ENCODE measurements at regions not wholly inside any gene's neighbourhood (a gene's known extent, or its start where the extent isn't known, plus 50 kb on each side); places are given as distances from the start of the nearest gene placed in this dataset.
A peak's percentile ranks its signal among the peaks of the same experiment; 100 is the strongest.
"Not testable (repeated sequence)": the region's sequence is repeated elsewhere in the genome, so short reads cannot be mapped to it uniquely, and the experiment has no call there.

DNA sequence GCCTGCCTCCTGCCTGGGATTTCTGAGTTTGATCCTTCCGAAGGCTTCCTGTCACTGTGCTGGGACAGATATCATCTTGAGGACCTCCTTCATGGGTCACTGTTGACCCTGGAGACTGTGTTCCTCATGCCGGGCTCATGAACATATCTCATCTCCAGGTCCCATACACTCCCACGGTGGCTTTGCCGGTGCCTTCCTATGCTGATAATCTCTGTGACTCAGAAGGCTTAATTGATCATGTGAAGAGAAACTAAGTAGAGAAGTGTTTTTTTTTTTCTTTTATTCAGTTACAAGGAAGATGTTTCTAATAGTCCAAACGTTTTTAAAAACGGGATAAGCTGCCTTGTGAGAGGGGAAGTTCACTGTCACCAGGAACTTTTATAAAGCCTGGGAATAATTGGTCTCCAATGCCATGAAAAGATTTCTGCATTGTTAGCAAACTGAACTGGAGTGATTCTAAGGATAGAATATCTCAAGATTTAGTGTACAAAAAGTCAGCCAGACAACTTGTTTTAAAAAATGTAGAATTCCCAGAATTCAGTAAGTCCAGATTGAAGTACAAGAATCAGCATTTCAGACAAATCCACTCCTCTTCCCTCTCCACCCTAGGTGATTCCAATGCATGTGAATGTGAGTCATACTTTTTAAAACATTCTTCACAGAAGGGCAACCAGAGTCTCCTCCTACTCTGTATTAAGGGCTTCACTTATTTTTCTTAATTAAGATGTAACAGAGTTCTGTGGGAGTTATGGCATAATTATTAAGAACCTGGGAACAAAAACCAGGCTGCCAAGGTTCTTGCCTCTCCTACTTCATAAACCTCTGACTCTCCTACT, 139.8 kb upstream of the LGR5 start:
- no peak for DNase-seq

DNA sequence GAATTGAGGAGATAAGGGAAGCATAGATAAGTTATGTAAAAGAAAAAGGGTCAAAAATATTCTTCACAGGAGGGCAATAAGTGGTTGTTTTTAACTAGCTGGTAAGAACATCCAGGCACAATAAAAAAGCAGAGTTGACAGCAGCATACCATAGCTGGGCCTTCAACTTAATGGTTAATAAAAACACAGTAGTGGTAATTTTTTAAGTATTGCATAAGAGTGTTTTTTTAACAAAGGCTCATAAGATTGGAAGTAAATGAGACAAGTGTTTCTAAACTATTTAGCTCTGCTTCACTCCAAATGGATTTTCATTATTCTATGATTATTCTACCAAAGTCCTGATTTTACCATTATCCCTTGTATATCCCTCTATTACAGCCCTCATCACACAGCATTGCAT, 140.1 kb upstream of the TSPAN8 start:
- DNase-seq, result no peak

DNA sequence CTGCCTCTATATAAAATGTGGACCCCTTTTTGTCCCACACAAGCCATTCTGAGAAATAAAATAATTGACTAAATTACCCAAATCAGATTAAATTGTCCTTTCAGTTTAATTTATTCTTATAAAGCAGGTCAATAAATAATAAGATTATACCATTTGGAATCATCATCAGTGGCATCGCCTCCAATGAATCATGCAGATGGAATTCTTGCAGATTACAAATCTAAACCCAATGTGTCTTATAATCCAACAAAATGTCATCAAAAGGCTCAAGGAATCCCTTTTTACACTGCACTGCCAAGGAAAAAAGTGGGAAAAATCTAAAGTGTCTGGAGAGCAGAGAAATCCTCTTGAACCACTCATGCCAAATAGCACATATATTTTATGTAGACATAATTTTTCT, 138.2 kb upstream of the TSPAN8 start:
- no peak for DNase-seq

DNA sequence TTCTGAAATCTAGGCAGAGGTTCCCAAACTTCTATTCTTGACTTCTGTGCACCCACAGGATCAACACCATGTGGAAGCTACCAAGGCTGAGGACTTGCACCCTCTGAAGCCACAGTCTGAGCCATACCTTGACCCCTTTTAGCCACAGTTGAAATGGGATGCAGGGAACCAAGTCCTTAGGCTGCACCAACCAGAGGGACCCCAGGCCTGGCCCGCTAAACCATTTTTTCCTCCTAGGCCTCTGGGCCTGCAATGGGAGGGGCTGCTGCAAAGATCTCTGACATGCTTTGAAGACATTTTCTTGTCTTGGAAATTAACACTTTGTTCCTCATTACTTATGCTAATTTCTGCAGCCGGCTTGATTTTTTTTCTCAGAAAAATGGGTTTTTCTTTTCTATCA, 133.9 kb upstream of the TSPAN8 start:
- no peak for DNase-seq

DNA sequence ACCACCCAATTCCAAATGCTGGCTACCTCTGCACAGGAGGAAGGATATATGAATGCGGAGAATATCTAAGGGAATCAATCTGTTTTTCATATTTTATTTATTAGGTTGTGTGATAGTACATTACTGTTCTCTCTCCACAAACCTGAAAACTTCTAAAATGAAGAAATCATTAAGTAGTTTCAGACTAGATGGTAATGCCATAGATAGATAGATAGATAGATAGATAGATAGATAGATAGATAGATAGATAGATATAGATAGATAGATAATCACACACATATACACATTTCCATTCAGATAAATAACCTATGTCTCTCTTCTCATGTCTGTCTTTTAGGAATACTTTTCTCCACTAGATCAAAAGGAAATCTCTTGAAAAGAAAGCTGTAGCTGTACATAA, 126.1 kb upstream of the TSPAN8 start:
- DNase-seq, result no peak

DNA sequence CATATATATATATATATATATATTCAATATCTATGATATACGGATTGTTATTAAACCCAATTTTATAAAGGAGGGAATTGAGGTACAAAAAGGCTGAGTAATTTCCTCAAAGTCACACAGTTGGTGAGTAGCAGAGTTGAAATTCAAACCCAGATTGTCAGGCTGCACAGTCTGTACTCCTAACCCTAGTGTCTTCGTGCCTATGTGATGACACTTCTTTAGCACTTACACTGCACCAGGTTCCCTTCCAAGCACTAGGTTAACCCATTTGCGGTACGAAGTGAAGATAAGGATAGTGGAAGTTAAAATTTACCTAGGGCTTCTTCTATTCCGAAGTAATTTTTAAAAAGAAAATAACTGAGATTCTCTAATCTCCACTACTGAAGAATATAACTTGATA, 125.1 kb upstream of the TSPAN8 start:
- DNase-seq, result no peak

DNA sequence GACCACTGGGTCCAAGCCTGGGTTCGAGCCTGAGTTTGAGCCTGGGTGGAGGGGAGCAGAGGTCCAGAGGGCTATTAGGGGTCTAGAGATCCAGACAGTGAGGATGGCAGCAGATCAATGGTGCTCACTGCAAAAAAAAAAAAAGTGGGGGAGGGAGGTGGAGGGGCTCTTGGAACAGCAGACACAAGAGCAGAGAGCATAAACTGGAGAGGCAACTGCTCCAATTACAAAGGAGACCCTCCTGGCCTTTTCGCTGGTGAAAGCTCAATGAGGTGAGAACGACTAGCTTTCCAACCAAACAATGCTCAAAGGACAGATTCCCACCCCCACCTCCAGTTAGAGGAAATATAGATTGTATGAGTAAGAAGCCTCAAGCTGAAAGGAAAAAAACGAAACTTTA, 124.2 kb upstream of the TSPAN8 start:
- no peak for DNase-seq

DNA sequence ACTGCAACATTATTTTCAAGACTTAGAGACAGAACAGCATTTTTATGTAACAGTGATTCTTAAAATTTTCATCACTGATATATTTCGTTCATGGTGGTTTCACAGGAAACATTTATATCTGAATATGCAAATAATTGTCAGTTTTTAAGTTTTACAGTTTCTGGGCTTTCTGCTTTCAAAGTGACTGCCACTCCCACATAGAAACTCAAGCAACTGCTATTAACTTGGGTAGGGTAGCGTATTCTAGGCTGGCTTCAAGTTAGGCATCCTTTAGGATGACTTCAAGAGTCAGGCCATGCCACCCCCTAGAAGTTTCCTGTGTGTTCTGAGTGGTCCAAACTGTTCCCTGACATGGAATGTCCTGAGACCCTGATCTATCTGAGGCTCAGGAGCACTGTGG, 123.6 kb upstream of the TSPAN8 start:
- no peak for DNase-seq

DNA sequence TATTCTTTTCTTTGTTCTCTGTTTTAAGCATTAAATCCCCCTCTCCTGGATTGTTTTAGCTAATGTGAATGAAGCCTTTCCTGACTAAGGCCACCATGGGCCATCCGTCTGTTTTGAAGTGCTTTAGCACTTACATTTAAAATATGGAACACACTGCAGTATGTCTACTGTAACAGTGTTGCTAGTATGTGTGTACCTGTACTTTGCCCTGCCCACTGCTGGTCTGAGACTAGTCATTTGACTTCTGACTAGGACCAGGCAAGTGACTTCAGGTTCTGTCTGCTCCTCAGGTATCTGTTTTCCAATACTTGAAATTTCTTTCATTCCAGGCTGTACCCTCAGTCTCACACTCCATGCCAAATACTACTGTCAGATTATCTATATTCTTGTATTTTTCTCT, 120.1 kb upstream of the TSPAN8 start:
- DNase-seq, result no peak

DNA sequence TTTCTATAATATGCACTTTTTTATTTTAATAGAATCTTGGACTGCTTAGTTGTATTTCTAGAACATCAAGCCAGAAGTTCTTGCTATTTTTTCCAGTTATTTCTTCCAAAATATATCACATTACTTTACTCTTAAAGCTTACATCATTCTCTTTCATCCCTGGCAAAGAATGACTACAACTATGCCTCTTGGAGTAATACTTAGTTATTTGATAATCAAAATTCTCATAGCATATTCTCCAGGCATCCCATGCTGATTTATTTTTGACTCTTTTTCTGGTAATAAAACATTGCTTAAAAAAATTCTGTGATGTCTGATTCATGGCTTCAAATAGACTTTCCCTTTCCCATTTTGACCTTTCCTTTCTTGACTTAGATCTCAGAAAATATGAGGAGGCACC, 118.7 kb upstream of the TSPAN8 start:
- no peak for DNase-seq

DNA sequence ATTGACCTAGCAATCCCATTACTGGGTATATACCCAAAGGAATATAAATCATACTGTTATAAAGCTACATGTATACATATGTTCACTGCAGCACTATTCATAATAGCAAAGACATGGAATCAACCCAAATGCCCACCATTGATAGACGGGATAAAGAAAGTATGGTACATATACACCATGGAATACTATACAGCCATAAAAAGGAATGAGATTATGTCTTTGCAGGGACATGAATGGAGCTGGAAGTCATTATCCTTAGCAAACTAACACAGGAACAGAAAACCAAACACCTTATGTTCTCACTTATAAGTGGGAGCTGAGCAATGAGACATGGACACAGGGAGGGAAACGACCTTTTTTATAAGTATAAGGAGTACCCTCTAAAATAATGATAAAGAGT, 113.0 kb upstream of the TSPAN8 start:
- DNase-seq, result not testable (repeated sequence)

DNA sequence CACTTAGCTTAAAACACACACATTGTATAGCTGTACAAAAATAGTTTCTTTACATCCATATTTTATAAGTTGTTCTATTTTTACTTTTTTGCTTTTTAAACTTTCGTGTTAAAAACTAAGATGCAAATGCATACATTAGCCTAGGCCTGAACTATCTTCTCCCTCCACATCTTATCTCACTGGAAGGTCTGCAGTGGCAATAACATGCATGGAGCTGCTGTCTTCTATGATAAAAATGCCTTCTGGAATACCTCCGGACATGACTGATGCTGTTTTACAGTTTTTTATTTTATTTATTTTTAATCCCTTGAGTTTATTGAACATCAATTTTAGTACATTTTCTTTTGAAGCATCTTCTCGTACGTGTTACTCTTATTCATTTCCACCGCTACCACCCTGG, 112.3 kb upstream of the TSPAN8 start:
- DNase-seq, result no peak

DNA sequence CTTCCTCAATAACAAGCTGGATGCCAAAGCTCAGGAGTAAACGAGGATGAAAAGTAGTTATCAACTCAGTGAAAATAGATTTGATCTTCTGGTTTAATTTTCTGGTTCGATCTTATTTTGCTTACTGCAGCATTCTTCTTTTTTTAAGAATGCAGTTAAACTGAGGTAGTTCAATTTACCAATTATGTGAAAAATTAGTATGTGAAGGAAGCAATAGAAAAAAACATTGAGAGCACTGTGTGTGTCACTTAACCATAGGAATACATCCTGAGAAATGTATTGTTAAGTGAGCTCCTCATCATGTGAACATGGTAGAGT, 111.4 kb upstream of the TSPAN8 start:
- no peak for DNase-seq

DNA sequence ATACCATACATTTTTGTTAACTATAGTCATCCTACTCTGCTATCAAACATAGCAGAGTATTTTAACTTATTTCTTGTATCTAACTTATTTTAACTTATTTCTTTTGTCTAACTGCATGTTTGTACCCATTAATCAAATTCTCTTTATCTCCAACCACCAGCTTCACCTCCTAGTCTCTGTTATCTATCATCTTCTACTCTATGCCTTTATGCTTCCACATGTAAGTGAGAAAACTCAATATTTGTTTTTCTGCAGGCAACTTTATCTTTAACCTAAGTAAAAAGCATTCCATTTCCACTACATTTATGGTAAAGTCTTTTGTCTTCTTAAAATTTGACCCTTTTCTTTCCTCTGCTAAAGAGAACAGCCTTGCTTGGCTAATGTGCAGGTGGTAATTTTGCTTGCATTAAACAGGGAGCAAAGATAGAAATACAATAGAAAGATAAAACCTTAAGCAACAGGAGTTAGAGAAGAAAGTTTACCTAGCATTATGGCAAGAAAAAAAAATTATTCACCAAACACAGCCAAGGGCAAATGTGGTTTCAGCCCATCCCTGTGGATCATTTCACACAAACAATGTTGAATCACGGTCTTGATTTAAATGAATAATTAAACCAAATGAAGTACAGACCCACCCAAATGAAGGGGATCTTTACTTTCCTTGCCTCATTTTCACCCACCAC, 110.9 kb upstream of the TSPAN8 start:
- DNase-seq, result no peak

DNA sequence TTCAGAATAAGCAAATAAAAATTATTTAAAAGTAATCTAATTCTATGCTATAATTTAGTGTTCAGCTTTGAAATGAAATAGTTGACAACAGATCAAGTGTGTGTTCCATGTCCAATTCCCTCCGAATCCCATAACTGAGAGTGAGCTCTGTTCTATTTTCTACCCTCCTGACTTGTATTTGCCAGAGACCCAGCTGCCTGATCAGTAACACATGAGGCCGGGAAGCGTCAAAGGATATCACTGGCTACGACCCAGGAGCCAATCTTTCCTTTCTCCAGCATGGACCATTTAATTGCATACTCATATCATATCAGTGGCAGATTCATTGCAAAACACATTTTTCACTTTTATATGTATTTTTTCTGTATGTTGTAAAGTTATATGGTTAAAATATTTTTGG, 108.8 kb upstream of the TSPAN8 start:
- DNase-seq, result peak; percentile 60

DNA sequence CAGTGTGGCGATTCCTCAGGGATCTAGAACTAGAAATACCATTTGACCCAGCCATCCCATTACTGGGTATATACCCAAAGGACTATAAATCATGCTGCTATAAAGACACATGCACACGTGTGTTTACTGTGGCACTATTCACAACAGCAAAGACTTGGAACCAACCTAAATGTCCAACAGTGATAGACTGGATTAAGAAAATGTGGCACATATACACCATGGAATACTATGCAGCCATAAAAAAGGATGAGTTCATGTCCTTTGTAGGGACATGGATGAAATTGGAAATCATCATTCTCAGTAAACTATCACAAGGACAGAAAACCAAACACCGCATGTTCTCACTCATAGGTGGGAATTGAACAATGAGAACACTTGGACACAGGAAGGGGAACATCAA, 107.9 kb upstream of the TSPAN8 start:
- DNase-seq, result not testable (repeated sequence)

DNA sequence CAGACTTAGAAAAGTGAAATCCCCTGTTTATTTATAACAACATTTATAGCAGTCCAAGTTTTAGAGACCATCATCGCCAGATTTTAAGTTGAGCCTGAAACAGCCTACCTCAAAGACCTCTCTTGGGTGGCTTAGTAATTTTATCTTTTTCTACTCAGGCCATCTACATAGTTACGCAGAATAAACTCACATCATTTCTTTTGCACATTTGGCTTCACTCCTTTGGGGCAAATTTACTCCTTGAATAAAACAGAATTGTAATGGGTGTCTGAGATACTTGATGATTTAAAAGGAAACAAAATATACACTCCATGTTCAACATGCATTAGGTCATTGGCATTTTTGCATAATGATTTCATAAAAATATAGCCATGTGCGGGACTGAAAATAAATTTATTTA, 104.7 kb upstream of the TSPAN8 start:
- no peak for DNase-seq

DNA sequence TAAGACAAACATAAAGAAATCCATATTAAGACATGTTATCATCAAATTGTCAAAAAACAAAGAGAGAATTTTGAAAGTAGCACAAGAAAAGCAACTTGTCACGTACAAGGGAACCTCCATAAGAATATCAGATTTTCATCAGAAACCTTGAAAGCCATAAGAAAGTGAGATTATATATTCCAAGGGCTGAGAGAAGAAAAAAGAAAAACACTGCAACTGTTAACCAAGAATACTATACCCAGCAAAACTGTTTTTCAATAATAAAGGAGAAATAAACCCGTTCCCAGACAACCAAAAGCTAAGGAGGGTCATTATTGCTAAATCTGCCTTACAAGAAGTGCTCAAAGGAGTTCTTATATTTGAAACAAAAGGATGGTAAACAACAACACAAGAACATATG, 94.7 kb upstream of the TSPAN8 start:
- DNase-seq, result no peak

DNA sequence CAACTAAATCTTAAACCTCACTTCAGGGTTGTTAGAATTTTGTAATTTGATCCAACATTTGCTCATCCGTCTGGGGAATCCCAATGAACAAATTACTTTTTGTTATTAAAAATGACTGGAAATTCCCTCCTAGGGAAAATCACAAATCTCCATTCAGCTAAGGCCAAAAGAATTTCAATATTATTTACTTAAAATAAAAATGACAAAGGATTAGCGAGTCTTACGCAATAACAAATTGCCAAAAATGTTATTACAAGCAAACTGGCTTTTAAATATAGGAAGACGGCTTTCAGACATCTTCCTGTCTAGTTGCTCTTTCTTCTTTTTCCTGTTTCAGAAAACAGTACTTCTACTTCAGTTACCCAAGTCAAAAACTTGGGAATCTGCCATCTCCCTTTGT, 92.4 kb upstream of the TSPAN8 start:
- no peak for DNase-seq

DNA sequence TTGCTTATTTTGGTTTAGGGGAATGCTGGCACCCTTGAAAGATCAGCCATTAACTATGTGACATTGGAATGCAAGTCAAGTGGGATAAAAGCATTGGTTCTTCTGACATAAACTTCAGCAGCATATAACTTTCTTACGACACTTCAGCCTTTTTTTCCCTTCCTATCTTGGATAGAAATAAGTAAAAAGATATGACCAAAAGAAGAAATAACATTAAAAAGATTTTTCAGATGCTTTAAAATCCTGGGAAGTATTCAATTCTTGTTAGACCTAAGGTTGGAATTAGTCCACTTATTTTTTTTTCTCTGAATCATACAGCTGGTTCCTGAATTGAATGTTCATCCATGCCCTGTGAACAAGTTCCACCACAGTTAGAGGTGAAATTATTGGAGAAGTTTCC, 85.6 kb upstream of the TSPAN8 start:
- no peak for DNase-seq

DNA sequence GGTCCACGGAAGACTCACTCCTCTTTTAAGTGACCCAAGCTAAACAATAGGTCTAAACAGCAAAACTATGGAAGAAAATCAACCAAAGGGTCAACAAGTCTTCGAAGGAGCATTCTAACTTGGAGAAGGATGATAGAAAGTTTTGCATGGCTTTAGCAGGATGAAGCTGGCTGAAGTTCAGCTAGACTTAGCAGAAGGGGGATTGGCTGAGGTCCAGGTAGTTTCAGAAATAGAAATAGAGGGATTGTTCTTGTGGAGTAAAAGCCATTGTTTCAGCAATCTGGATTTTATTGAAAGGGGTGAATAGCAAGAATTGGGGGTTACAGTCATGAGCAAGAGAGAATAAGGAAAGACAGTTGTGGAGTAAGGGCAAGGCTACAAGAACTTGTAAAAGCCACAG, 84.7 kb upstream of the TSPAN8 start:
- no peak for DNase-seq

DNA sequence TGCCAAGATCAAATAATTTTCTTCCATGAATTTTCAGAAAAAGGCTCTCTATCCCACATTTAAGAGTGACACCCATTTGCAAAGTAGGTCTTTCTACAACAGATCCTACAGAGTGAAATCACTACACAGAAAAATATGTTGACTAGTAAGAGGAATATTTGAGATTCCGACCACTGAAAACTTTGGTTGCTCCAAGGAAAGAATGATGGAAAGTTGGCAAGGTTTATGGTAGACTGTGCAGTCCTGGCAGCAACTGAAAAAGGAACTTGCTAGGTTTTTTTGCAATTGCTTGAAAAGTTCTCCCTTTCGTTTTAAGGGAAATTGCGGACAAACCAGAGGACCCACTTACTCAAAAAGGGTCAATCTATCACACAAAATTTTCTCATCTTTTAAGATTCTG, 83.1 kb upstream of the TSPAN8 start:
- no peak for DNase-seq

DNA sequence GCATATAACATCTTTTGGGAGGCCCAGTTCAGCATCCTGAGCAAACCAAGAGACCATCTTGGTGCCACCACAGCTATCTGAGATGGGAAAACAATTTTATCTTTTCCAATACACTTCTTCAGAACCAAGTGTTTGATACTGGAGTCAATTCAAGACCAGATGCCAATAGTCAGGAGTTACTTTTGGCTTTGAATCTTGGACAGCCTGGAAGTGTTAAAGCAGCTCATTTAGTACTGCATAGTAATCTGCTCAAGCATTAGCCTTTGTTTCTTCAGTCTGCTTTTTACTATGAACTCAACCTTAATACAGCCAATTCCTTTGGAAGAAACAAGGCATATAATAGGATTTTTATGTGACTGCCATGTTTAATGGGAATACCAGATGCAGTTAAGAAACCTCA, 81.9 kb upstream of the TSPAN8 start:
- no peak for DNase-seq

DNA sequence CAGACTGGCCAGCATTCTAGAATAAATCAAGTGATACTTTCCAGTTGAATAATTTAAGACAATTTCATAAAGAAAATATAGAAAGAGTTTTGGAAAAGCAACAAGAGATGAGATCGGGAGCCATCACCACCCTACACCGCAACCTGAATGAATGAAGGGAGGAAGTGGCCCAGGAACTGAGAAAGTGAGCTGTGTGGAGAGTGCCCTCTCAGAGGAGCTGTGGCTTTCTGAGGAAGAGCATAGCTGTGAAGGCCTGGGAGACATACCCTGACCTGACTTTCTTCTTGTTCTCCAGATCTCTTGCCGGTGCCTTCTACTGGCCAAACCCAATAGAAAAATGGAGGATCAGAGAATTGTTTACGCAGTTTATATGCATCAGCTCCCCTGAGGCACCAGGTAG, 79.3 kb upstream of the TSPAN8 start:
- DNase-seq, result no peak

DNA sequence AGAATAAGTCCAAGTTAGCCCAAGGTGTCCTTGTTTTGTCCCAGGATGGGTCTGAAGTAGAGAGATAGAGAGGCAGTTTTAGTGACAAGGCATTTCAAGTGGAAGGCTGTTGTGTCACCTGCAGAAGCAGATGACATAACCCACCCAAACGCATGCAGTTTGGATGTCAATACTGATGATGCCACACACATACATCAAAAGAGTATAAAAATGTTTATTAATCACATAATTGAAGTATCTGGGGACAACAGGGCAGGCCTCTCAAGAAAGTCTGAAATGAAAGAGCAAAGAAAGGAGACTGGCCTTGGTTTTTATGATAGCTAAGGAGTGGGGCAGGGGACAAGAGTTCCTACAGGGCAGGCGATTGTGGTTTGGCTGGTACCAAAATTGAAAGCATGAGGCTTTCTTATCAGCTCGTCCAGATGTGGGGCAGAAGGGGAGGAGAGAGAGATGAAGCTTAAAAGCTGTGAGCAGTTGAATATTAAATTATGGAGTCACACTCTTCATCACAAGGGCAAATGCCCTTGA, 78.4 kb upstream of the TSPAN8 start:
- DNase-seq, result no peak

Data from femur (tissue), 1 donor.